Breast epithelium (tissue), 3 donors: ENCODE measurements at regions not wholly inside any gene's neighbourhood (a gene's known extent, or its start where the extent isn't known, plus 50 kb on each side); places are given as distances from the start of the nearest gene placed in this dataset.
"Not testable (repeated sequence)": the region's sequence is repeated elsewhere in the genome, so short reads cannot be mapped to it uniquely, and the experiment has no call there.

Experiments
- CTCF ChIP-seq, 3 donors: fragments of 450-650 bp; IDR thresholded peaks; one replicate each; pipeline ENCODE4 v1.5.1; 2016 to 2017; ENCODE audit warnings: antibody characterized with exemption in 3 of 3, mild to moderate bottlenecking in 3 of 3, moderate library complexity in 3 of 3
- POLR2A ChIP-seq: fragments of 450-650 bp; IDR thresholded peaks from one replicate; pipeline ENCODE4 v1.6.1; 2016; ENCODE audit warnings: antibody characterized with exemption, mild to moderate bottlenecking, moderate library complexity

GRCh38 chr2:53206226-53206625 is 561.4 kb upstream of the CHAC2 start:
- TF ChIP-seq CTCF (IDR thresholded peaks at IDR 0.05); POLR2A: not testable (repeated sequence)
